NB4 (cell line): ENCODE measurements at regions not wholly inside any gene's neighbourhood (a gene's known extent, or its start where the extent isn't known, plus 50 kb on each side); places are given as distances from the start of the nearest gene placed in this dataset.

Experiments used
- DNase-seq: peaks from one replicate; pipeline ENCODE4 v3.0.0; 2010; ENCODE audit warnings: low read depth
- H3K4me3 ChIP-seq: one replicate; pipeline ENCODE4 v1.5.1; 2011; ENCODE audit warnings: mild to moderate bottlenecking, low read depth, low read length, moderate library complexity
- CTCF ChIP-seq: IDR thresholded peaks from one replicate; pipeline ENCODE4 v1.5.1; 2012; ENCODE audit warnings: low read depth, low read length
- MAX ChIP-seq: IDR thresholded peaks from 2 replicates; pipeline ENCODE4 v1.6.1; 2011; ENCODE audit warnings: low read depth, low read length
- MYC ChIP-seq: IDR thresholded peaks from 2 replicates; pipeline ENCODE4 v1.6.1; 2011; ENCODE audit warnings: low read depth, low read length
- POLR2A ChIP-seq: IDR thresholded peaks from 2 replicates; pipeline ENCODE4 v1.6.1; 2011; ENCODE audit warnings: mild to moderate bottlenecking; ENCODE audit not compliant: insufficient read length; ENCODE audit errors: extremely low read depth

GRCh38 chr4:18635531-18635930, 614.0 kb upstream of the LCORL start:
- no peak for TF ChIP-seq CTCF
- no peak for TF ChIP-seq POLR2A
- TF ChIP-seq MYC, result no peak
- no peak for DNase-seq
- H3K4me3 ChIP-seq, result no peak overlapping the region

GRCh38 chr4:18631586-18631985, 610.0 kb upstream of the LCORL start:
- H3K4me3 ChIP-seq, result no peak overlapping the region
- TF ChIP-seq MYC, result no peak
- no peak for TF ChIP-seq MAX
- no peak for TF ChIP-seq POLR2A
- TF ChIP-seq CTCF, result no peak
- no peak for DNase-seq

GRCh38 chr4:18630218-18631110, 608.9 kb upstream of the LCORL start:
- no peak overlapping the region for H3K4me3 ChIP-seq
- no peak for TF ChIP-seq MAX
- DNase-seq, result no peak

GRCh38 chr4:18627447-18628005, 606.0 kb upstream of the LCORL start:
- no peak for DNase-seq
- no peak overlapping the region for H3K4me3 ChIP-seq
- no peak for TF ChIP-seq CTCF
- no peak for TF ChIP-seq MYC
- no peak for TF ChIP-seq MAX
- TF ChIP-seq POLR2A, result no peak

GRCh38 chr4:18626996-18627395, 605.4 kb upstream of the LCORL start:
- TF ChIP-seq CTCF (no peak), MAX (no peak), POLR2A (no peak), MYC (no peak)
- no peak for DNase-seq
- H3K4me3 ChIP-seq, result no peak overlapping the region

GRCh38 chr4:18626366-18626765, 604.8 kb upstream of the LCORL start:
- DNase-seq, result no peak
- no peak overlapping the region for H3K4me3 ChIP-seq
- TF ChIP-seq POLR2A (no peak), MYC (no peak), CTCF (no peak), MAX (no peak)
